Breast epithelium (tissue), 4 donors: ENCODE measurements at regions not wholly inside any gene's neighbourhood (a gene's known extent, or its start where the extent isn't known, plus 50 kb on each side); places are given as distances from the start of the nearest gene placed in this dataset.

Experiments
- DNase-seq, 2 donors: peaks; one replicate each; pipeline ENCODE4 v3.0.0-alpha.2; 2019; ENCODE audit warnings: low spot score in 2 of 2
- H3K27ac ChIP-seq, 2 donors: fragments of 200-600 bp; sonication (generic) in 1 of 2; one replicate each; pipeline ENCODE4 v1.5.1; 2016 to 2019; ENCODE audit warnings: mild to moderate bottlenecking in 1 of 2
- H3K27me3 ChIP-seq, 2 donors: fragments of 200-600 bp; sonication (generic) in 1 of 2; one replicate each; pipeline versions ENCODE4 v1.5.1 to v1.6.0; 2017 to 2019; ENCODE audit warnings: control low read depth in 1 of 2, mild to moderate bottlenecking in 1 of 2
- H3K36me3 ChIP-seq: fragments of 200-600 bp; one replicate; pipeline ENCODE4 v1.5.1; 2019
- H3K4me1 ChIP-seq, 2 donors: fragments of 200-600 bp; sonication (generic); one replicate each; pipeline ENCODE4 v1.5.1; 2016 to 2019; ENCODE audit warnings: control low read depth in 1 of 2
- H3K4me3 ChIP-seq, 3 donors: fragments of 200-600 bp; sonication (generic); 1 replicate in 2 of 3; 2 replicates in 1 of 3; pipeline ENCODE4 v1.5.1; 2016 to 2019; ENCODE audit warnings: mild to moderate bottlenecking in 3 of 3, moderate library complexity in 2 of 3
- H3K9me3 ChIP-seq, 2 donors: fragments of 200-600 bp; sonication (generic) in 1 of 2; one replicate each; pipeline ENCODE4 v1.5.1; 2016 to 2019; ENCODE audit warnings: control low read depth in 1 of 2
- POLR2A ChIP-seq: fragments of 450-650 bp; IDR thresholded peaks from one replicate; pipeline ENCODE4 v1.6.1; 2016; ENCODE audit warnings: antibody characterized with exemption, mild to moderate bottlenecking, moderate library complexity
- POLR2AphosphoS5 ChIP-seq, 3 donors: sonication (generic); formaldehyde crosslinking; IDR thresholded peaks; one replicate each; pipeline ENCODE4 v1.6.1; 2017; ENCODE audit warnings: antibody characterized with exemption in 3 of 3
- intact Hi-C: fragments of 100-400 bp; cut with DNase I; formaldehyde crosslinking; loops from one replicate; pipeline ENCODE4 v1.15.1; 2023; ENCODE audit warnings: low total_unique reads
- TF ChIP-seq, protein P1 (sequence below), 3 donors: fragments of 450-650 bp; IDR thresholded peaks; one replicate each; pipeline ENCODE4 v1.5.1; 2016 to 2017; ENCODE audit warnings: antibody characterized with exemption in 3 of 3, mild to moderate bottlenecking in 3 of 3, moderate library complexity in 3 of 3

DNA sequence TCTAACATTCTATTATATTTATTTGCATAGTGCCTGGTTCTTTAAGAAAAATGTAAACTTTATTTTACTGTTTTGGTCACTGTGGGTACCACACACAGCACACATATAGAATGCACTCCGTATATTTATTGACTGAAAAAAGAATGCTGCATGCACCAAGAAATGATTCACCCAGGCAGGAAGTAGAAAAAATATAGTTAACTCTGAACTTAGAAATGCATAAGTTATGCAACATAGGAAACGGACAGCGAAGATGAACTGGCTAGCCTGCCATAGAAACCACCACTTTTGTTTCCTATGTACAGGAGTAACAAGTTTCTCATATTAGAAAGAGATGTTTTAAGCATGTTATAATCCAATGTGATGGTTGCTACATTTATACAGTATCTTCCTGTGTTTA, 635.8 kb downstream of the DSC3 start:
- TF ChIP-seq, protein P1, sequence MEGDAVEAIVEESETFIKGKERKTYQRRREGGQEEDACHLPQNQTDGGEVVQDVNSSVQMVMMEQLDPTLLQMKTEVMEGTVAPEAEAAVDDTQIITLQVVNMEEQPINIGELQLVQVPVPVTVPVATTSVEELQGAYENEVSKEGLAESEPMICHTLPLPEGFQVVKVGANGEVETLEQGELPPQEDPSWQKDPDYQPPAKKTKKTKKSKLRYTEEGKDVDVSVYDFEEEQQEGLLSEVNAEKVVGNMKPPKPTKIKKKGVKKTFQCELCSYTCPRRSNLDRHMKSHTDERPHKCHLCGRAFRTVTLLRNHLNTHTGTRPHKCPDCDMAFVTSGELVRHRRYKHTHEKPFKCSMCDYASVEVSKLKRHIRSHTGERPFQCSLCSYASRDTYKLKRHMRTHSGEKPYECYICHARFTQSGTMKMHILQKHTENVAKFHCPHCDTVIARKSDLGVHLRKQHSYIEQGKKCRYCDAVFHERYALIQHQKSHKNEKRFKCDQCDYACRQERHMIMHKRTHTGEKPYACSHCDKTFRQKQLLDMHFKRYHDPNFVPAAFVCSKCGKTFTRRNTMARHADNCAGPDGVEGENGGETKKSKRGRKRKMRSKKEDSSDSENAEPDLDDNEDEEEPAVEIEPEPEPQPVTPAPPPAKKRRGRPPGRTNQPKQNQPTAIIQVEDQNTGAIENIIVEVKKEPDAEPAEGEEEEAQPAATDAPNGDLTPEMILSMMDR (IDR thresholded peaks at IDR 0.05), result no peak
- TF ChIP-seq POLR2A, result no peak
- no peak for TF ChIP-seq POLR2AphosphoS5 (IDR thresholded peaks at IDR 0.05)
- Histone ChIP-seq H3K4me1 (no peaks in the 10 kb centered on the region), H3K27ac (no peak overlapping the region), H3K9me3 (peaks cover 0 to 14% of the 10 kb centered on the region in 2 donors), H3K36me3 (no peaks in the 10 kb centered on the region), H3K27me3 (no peaks in the 10 kb centered on the region), H3K4me3 (no peak overlapping the region)
- intact Hi-C loops, result no loop called here
- DNase-seq, result no peak

DNA sequence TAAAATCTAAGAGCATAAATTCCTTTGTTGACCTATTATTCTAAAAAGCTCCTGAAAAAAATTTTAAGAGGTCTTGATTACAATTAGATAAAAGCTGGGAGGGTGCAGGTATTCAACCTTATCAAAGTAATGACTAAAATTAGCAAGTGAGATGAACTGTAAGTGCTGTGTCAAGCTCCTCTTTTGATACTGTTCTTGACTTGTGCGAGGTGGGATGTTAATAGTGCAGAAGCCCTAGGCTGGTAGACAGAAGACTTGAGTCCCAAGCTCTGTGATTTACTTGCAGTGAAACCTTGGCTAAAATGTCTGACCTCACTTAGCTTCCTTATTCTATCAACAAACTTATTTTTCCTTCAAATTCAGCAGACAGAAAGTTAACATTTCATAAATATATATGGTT, 637.5 kb downstream of the DSC3 start:
- H3K27me3 ChIP-seq, result no peaks in the 10 kb centered on the region
- TF ChIP-seq, protein P1 (IDR thresholded peaks at IDR 0.05), result no peak
- TF ChIP-seq POLR2AphosphoS5 (IDR thresholded peaks at IDR 0.05) (no peak), POLR2A (no peak)
- no peaks in the 10 kb centered on the region for H3K36me3 ChIP-seq
- H3K9me3 ChIP-seq, result peaks cover 0 to 12% of the 10 kb centered on the region in 2 donors
- H3K4me3 ChIP-seq, result no peak overlapping the region
- no peaks in the 10 kb centered on the region for H3K4me1 ChIP-seq
- no peak for DNase-seq
- intact Hi-C loops, result no loop called here
- H3K27ac ChIP-seq, result no peak overlapping the region

DNA sequence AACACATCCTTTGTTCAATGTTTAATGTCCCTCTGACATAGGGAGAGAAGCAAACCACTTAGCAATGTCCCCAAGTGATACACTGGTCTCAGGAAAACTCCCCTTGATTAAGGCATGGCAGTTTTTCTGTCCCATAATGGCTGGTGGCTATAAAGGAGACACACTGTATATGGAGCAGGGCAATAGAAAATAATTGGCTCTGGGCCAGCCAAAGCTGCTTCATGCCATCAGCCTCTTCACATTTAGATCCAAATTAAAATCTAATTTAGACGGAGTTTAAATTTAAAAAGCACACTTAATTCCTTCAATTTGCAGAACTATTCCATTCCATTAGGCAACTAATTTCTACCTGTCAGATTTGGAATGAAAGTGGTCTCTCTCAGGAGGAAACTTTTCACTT, 638.1 kb downstream of the DSC3 start:
- H3K36me3 ChIP-seq, result no peaks in the 10 kb centered on the region
- DNase-seq, result no peak
- H3K9me3 ChIP-seq, result peaks cover 0 to 10% of the 10 kb centered on the region in 2 donors
- H3K27me3 ChIP-seq, result no peaks in the 10 kb centered on the region
- no peak overlapping the region for H3K4me3 ChIP-seq
- no peak overlapping the region for H3K27ac ChIP-seq
- TF ChIP-seq POLR2AphosphoS5 (IDR thresholded peaks at IDR 0.05), result no peak
- TF ChIP-seq, protein P1 (IDR thresholded peaks at IDR 0.05), result no peak
- no peak for TF ChIP-seq POLR2A
- intact Hi-C loops, result no loop called here
- no peaks in the 10 kb centered on the region for H3K4me1 ChIP-seq

GRCh38 chr18:30403278-30403677, 639.3 kb downstream of the DSC3 start:
- no peak overlapping the region for H3K27ac ChIP-seq
- no peak for DNase-seq
- H3K9me3 ChIP-seq, result no peaks in the 10 kb centered on the region
- H3K27me3 ChIP-seq, result no peaks in the 10 kb centered on the region
- H3K4me3 ChIP-seq, result no peak overlapping the region
- H3K36me3 ChIP-seq, result no peaks in the 10 kb centered on the region
- no peak for TF ChIP-seq POLR2AphosphoS5 (IDR thresholded peaks at IDR 0.05)
- no peak for TF ChIP-seq POLR2A
- TF ChIP-seq, protein P1 (IDR thresholded peaks at IDR 0.05), result no peak
- intact Hi-C loops, result no loop called here
- no peaks in the 10 kb centered on the region for H3K4me1 ChIP-seq

DNA sequence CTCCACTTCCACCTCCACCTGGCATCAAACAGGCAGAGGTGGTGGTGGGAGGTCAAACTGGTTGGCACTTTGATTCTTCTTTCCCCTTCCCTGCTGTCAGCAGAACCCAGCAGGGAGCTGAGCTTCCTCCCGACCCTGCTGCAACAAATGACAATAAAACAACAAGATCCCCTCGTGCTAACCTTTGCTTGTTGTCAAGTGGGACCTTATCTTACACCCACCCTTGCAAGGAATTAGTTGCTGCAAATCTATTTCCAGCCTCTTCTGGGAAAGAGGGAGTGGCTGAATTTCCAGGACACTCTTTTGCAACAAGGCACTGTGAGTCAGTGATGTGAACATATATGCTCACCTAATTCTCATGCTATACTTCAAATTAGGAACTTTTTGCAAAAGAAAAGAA, 655.1 kb downstream of the DSC3 start:
- Histone ChIP-seq H3K4me3 (no peak overlapping the region), H3K27ac (no peak overlapping the region), H3K27me3 (no peaks in the 10 kb centered on the region), H3K36me3 (no peaks in the 10 kb centered on the region), H3K4me1 (no peaks in the 10 kb centered on the region), H3K9me3 (no peaks in the 10 kb centered on the region)
- DNase-seq, result no peak
- intact Hi-C loops, result no loop called here
- TF ChIP-seq POLR2AphosphoS5 (IDR thresholded peaks at IDR 0.05) (no peak), POLR2A (no peak)
- TF ChIP-seq, protein P1 (IDR thresholded peaks at IDR 0.05), result no peak
